ENCODE measurements at regions not wholly inside any gene's neighbourhood (a gene's known extent, or its start where the extent isn't known, plus 50 kb on each side); places are given as distances from the start of the nearest gene placed in this dataset.

GRCh38 chr6:81051952-81052351, 700.5 kb downstream of the TENT5A start:
- TF ChIP-seq CTCF (IDR thresholded peaks at IDR 0.05) = no peak
- TF ChIP-seq REST (IDR thresholded peaks at IDR 0.05; ENCODE audit: insufficient read depth in 1 of 2, low read depth in 2 of 2, low read length in 1 of 2) = no peak
- TF ChIP-seq SIN3A (IDR thresholded peaks at IDR 0.05; ENCODE audit: borderline replicate concordance, insufficient read depth, low read depth, low read length) = no peak
